WTC11 (cell line): ENCODE measurements at regions not wholly inside any gene's neighbourhood (a gene's known extent, or its start where the extent isn't known, plus 50 kb on each side); places are given as distances from the start of the nearest gene placed in this dataset.

Experiments used
- CREB1 ChIP-seq: sonication (generic); formaldehyde crosslinking; IDR thresholded peaks from 2 replicates; pipeline ENCODE4 v1.8.0; 2023; ENCODE audit warnings: mild to moderate bottlenecking, missing genetic modification reagents
- CREM ChIP-seq: sonication (generic); formaldehyde crosslinking; IDR thresholded peaks from 2 replicates; pipeline ENCODE4 v1.8.1; 2022; ENCODE audit warnings: mild to moderate bottlenecking, missing genetic modification reagents, moderate library complexity
- JUN ChIP-seq: sonication (generic); formaldehyde crosslinking; IDR thresholded peaks from 2 replicates; pipeline ENCODE4 v1.8.0; 2023; ENCODE audit warnings: mild to moderate bottlenecking, missing genetic modification reagents
- SP1 ChIP-seq: sonication (generic); formaldehyde crosslinking; conservative IDR thresholded peaks from 2 replicates; pipeline ENCODE4 v1.8.1; 2022; ENCODE audit warnings: missing genetic modification reagents
- TF ChIP-seq, protein P1 (sequence below): fragments of 200-600 bp; IDR thresholded peaks from 2 replicates; pipeline ENCODE4 v1.8.0; 2022; ENCODE audit warnings: antibody characterized with exemption
- TF ChIP-seq, protein P2 (sequence below): sonication (generic); formaldehyde crosslinking; IDR thresholded peaks from 2 replicates; pipeline ENCODE4 v1.8.0; 2022; ENCODE audit warnings: mild to moderate bottlenecking, missing genetic modification reagents
- TF ChIP-seq, protein P3 (sequence below): fragments of 250-450 bp; sonication (Bioruptor Pico); IDR thresholded peaks from 2 replicates; pipeline ENCODE4 v1.9.0; 2021; ENCODE audit warnings: mild to moderate bottlenecking
- TF ChIP-seq, protein P4 (sequence below): sonication (generic); formaldehyde crosslinking; IDR thresholded peaks from 2 replicates; pipeline ENCODE4 v1.8.1; 2022; ENCODE audit warnings: missing genetic modification reagents, borderline replicate concordance
- TF ChIP-seq, protein P5 (sequence below): sonication (generic); formaldehyde crosslinking; IDR thresholded peaks from 2 replicates; pipeline ENCODE4 v1.8.1; 2023; ENCODE audit warnings: mild to moderate bottlenecking, missing genetic modification reagents, moderate library complexity
- TF ChIP-seq, protein P6 (sequence below): sonication (generic); formaldehyde crosslinking; conservative IDR thresholded peaks from 2 replicates; pipeline ENCODE4 v1.8.1; 2023; ENCODE audit warnings: mild to moderate bottlenecking, low read depth, missing genetic modification reagents, moderate library complexity

DNA sequence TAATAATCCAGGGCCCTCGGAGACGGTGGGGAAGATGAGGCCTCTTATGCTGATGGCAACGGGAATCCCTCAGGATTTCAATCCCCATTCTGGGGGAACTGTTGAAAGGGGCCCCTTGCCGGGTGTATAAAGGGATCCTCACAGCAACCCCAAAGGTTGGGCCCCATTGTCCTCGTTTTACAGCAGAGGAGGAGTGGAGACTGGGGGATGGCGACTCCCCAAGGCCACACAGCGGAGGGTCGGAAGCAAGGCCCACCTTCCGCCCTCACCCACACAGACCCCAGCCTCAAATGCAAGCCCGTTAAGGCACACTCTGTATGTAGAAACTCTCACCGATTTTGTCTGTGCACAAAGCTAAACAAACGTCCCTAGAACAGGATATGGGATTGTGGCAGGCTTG lies 327.9 kb upstream of the DIO3 start:
- TF ChIP-seq, protein P1, sequence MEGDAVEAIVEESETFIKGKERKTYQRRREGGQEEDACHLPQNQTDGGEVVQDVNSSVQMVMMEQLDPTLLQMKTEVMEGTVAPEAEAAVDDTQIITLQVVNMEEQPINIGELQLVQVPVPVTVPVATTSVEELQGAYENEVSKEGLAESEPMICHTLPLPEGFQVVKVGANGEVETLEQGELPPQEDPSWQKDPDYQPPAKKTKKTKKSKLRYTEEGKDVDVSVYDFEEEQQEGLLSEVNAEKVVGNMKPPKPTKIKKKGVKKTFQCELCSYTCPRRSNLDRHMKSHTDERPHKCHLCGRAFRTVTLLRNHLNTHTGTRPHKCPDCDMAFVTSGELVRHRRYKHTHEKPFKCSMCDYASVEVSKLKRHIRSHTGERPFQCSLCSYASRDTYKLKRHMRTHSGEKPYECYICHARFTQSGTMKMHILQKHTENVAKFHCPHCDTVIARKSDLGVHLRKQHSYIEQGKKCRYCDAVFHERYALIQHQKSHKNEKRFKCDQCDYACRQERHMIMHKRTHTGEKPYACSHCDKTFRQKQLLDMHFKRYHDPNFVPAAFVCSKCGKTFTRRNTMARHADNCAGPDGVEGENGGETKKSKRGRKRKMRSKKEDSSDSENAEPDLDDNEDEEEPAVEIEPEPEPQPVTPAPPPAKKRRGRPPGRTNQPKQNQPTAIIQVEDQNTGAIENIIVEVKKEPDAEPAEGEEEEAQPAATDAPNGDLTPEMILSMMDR, result no peak
- TF ChIP-seq CREM (CRISPR knock-in tag) (no peak), JUN (CRISPR knock-in tag) (no peak), CREB1 (CRISPR knock-in tag) (no peak), SP1 (CRISPR knock-in tag) (no peak)
- TF ChIP-seq, protein P2, sequence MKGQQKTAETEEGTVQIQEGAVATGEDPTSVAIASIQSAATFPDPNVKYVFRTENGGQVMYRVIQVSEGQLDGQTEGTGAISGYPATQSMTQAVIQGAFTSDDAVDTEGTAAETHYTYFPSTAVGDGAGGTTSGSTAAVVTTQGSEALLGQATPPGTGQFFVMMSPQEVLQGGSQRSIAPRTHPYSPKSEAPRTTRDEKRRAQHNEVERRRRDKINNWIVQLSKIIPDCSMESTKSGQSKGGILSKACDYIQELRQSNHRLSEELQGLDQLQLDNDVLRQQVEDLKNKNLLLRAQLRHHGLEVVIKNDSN (CRISPR knock-in tag), result no peak
- TF ChIP-seq, protein P3, sequence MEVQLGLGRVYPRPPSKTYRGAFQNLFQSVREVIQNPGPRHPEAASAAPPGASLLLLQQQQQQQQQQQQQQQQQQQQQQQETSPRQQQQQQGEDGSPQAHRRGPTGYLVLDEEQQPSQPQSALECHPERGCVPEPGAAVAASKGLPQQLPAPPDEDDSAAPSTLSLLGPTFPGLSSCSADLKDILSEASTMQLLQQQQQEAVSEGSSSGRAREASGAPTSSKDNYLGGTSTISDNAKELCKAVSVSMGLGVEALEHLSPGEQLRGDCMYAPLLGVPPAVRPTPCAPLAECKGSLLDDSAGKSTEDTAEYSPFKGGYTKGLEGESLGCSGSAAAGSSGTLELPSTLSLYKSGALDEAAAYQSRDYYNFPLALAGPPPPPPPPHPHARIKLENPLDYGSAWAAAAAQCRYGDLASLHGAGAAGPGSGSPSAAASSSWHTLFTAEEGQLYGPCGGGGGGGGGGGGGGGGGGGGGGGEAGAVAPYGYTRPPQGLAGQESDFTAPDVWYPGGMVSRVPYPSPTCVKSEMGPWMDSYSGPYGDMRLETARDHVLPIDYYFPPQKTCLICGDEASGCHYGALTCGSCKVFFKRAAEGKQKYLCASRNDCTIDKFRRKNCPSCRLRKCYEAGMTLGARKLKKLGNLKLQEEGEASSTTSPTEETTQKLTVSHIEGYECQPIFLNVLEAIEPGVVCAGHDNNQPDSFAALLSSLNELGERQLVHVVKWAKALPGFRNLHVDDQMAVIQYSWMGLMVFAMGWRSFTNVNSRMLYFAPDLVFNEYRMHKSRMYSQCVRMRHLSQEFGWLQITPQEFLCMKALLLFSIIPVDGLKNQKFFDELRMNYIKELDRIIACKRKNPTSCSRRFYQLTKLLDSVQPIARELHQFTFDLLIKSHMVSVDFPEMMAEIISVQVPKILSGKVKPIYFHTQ (CRISPR knock-in tag), result no peak
- TF ChIP-seq, protein P4, sequence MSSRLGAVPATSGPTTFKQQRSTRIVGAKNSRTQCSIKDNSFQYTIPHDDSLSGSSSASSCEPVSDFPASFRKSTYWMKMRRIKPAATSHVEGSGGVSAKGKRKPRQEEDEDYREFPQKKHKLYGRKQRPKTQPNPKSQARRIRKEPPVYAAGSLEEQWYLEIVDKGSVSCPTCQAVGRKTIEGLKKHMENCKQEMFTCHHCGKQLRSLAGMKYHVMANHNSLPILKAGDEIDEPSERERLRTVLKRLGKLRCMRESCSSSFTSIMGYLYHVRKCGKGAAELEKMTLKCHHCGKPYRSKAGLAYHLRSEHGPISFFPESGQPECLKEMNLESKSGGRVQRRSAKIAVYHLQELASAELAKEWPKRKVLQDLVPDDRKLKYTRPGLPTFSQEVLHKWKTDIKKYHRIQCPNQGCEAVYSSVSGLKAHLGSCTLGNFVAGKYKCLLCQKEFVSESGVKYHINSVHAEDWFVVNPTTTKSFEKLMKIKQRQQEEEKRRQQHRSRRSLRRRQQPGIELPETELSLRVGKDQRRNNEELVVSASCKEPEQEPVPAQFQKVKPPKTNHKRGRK, result no peak
- TF ChIP-seq, protein P5, sequence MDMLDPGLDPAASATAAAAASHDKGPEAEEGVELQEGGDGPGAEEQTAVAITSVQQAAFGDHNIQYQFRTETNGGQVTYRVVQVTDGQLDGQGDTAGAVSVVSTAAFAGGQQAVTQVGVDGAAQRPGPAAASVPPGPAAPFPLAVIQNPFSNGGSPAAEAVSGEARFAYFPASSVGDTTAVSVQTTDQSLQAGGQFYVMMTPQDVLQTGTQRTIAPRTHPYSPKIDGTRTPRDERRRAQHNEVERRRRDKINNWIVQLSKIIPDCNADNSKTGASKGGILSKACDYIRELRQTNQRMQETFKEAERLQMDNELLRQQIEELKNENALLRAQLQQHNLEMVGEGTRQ, result no peak
- TF ChIP-seq, protein P6, sequence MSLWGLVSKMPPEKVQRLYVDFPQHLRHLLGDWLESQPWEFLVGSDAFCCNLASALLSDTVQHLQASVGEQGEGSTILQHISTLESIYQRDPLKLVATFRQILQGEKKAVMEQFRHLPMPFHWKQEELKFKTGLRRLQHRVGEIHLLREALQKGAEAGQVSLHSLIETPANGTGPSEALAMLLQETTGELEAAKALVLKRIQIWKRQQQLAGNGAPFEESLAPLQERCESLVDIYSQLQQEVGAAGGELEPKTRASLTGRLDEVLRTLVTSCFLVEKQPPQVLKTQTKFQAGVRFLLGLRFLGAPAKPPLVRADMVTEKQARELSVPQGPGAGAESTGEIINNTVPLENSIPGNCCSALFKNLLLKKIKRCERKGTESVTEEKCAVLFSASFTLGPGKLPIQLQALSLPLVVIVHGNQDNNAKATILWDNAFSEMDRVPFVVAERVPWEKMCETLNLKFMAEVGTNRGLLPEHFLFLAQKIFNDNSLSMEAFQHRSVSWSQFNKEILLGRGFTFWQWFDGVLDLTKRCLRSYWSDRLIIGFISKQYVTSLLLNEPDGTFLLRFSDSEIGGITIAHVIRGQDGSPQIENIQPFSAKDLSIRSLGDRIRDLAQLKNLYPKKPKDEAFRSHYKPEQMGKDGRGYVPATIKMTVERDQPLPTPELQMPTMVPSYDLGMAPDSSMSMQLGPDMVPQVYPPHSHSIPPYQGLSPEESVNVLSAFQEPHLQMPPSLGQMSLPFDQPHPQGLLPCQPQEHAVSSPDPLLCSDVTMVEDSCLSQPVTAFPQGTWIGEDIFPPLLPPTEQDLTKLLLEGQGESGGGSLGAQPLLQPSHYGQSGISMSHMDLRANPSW (CRISPR knock-in tag), result no peak
